ENCODE measurements at regions not wholly inside any gene's neighbourhood (a gene's known extent, or its start where the extent isn't known, plus 50 kb on each side); places are given as distances from the start of the nearest gene placed in this dataset.

DNA sequence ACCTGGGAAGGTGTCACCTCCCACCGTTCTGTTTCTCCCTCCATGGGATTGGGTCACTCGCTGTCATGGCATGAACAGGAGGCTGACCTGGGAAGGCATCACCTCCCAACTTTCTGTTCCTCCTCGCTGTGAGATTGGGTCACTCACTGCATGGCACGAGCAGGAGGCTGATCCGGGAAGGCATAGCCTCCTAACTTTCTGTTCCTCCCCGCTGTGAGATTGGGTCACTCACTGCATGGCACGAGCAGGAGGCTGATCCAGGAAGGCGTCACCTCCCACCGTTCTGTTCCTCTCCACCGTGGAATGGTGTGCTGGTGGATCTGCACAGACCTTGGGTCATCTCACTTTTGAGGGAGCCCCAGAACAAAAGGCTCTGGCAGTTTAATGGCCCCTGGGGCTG lies 239.2 kb upstream of the PRKCQ start:
- TF ChIP-seq, protein P1, sequence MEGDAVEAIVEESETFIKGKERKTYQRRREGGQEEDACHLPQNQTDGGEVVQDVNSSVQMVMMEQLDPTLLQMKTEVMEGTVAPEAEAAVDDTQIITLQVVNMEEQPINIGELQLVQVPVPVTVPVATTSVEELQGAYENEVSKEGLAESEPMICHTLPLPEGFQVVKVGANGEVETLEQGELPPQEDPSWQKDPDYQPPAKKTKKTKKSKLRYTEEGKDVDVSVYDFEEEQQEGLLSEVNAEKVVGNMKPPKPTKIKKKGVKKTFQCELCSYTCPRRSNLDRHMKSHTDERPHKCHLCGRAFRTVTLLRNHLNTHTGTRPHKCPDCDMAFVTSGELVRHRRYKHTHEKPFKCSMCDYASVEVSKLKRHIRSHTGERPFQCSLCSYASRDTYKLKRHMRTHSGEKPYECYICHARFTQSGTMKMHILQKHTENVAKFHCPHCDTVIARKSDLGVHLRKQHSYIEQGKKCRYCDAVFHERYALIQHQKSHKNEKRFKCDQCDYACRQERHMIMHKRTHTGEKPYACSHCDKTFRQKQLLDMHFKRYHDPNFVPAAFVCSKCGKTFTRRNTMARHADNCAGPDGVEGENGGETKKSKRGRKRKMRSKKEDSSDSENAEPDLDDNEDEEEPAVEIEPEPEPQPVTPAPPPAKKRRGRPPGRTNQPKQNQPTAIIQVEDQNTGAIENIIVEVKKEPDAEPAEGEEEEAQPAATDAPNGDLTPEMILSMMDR (IDR thresholded peaks at IDR 0.05; ENCODE audit: low read depth, low read length), result no peak
- TF ChIP-seq POLR2A (IDR thresholded peaks at IDR 0.05; ENCODE audit: extremely low read depth, insufficient read length) (no peak), MYC (IDR thresholded peaks at IDR 0.05; ENCODE audit: low read depth, low read length) (no peak)
- TF ChIP-seq, protein P2, sequence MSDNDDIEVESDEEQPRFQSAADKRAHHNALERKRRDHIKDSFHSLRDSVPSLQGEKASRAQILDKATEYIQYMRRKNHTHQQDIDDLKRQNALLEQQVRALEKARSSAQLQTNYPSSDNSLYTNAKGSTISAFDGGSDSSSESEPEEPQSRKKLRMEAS (IDR thresholded peaks at IDR 0.05; ENCODE audit: low read depth, low read length), result no peak

Data from NB4 (cell line).